DND-41 (cell line): ENCODE measurements at regions not wholly inside any gene's neighbourhood (a gene's known extent, or its start where the extent isn't known, plus 50 kb on each side); places are given as distances from the start of the nearest gene placed in this dataset.

Experiments
- ATAC-seq: fragments of 200-7000 bp; cut with Tn5 transposase; 3 replicates; pipeline ENCODE4 v1.9.1; 2021; ENCODE audit warnings: low read depth; ENCODE audit not compliant: insufficient read depth
- DNase-seq: peaks from one replicate; pipeline ENCODE4 v3.0.0-alpha.2; 2020
- H2AFZ ChIP-seq: 2 replicates; pipeline ENCODE4 v1.6.0; 2012; ENCODE audit warnings: low read depth, low read length
- H3K27ac ChIP-seq: 2 replicates; pipeline ENCODE4 v1.5.1; 2012; ENCODE audit warnings: low read length, inconsistent platforms
- H3K27me3 ChIP-seq: fragments of 200-600 bp; sonication (generic); 2 replicates; pipeline ENCODE4 v1.6.0; 2012; ENCODE audit warnings: low read length, mild to moderate bottlenecking, inconsistent platforms; ENCODE audit not compliant: insufficient read depth, poor library complexity
- H3K36me3 ChIP-seq: 2 replicates; pipeline ENCODE4 v1.5.1; 2012; ENCODE audit warnings: low read length, inconsistent platforms; ENCODE audit not compliant: insufficient read depth
- H3K4me1 ChIP-seq: 2 replicates; pipeline ENCODE4 v1.5.1; 2012; ENCODE audit warnings: mild to moderate bottlenecking, low read length; ENCODE audit not compliant: insufficient read depth
- H3K4me2 ChIP-seq: 2 replicates; pipeline ENCODE4 v1.6.0; 2012; ENCODE audit warnings: mild to moderate bottlenecking, moderate library complexity, low read length, inconsistent platforms; ENCODE audit not compliant: insufficient read depth
- H3K4me3 ChIP-seq, 2 experiments: fragments of 200-600 bp in 1 of 2; shearing (Covaris generic) in 1 of 2; 2 replicates each; pipeline ENCODE4 v1.5.1; 2012 to 2016; ENCODE audit warnings: inconsistent platforms in 2 of 2, low read length in 2 of 2, mild to moderate bottlenecking in 2 of 2, low read depth in 1 of 2, moderate library complexity in 1 of 2
- H3K79me2 ChIP-seq: 2 replicates; pipeline ENCODE4 v1.6.0; 2012; ENCODE audit warnings: low read length, inconsistent platforms; ENCODE audit not compliant: insufficient read depth
- H3K9ac ChIP-seq: 2 replicates; pipeline ENCODE4 v1.6.0; 2012; ENCODE audit warnings: low read depth, mild to moderate bottlenecking, inconsistent platforms, low read length, moderate library complexity
- H3K9me3 ChIP-seq: 2 replicates; pipeline ENCODE4 v1.5.1; 2012; ENCODE audit warnings: low read length, moderate library complexity, mild to moderate bottlenecking, inconsistent platforms; ENCODE audit not compliant: insufficient read depth, severe bottlenecking
- H4K20me1 ChIP-seq: 2 replicates; pipeline ENCODE4 v1.6.0; 2012; ENCODE audit warnings: low read length; ENCODE audit not compliant: insufficient read depth
- CTCF ChIP-seq: IDR thresholded peaks from 2 replicates; pipeline ENCODE4 v1.5.1; 2012; ENCODE audit warnings: borderline replicate concordance, low read length, moderate library complexity, mild to moderate bottlenecking; ENCODE audit not compliant: poor library complexity, severe bottlenecking; ENCODE audit errors: extremely low read depth
- EZH2 ChIP-seq: IDR thresholded peaks from 3 replicates; pipeline ENCODE4 v1.6.1; 2012; ENCODE audit warnings: borderline replicate concordance, low read depth, mild to moderate bottlenecking, moderate library complexity, low read length, inconsistent platforms; ENCODE audit not compliant: severe bottlenecking

GRCh38 chr17:71486261-71486660 lies 634.6 kb upstream of the SOX9 start:
- no peaks in the 10 kb centered on the region for H3K9me3 ChIP-seq

GRCh38 chr17:71488851-71489250 lies 632.0 kb upstream of the SOX9 start:
- no peak for DNase-seq

More at GRCh38 chr17:71486261-71486660, 634.6 kb upstream of the SOX9 start:
- no peak overlapping the region for H3K27ac ChIP-seq
- no peak for TF ChIP-seq EZH2
- TF ChIP-seq CTCF: no peak
- DNase-seq (no peak), ATAC-seq (no peak)
- no peak overlapping the region for H2AFZ ChIP-seq
- H3K4me1 ChIP-seq: no peaks in the 10 kb centered on the region
- H3K36me3 ChIP-seq: no peaks in the 10 kb centered on the region
- H3K27me3 ChIP-seq: no peaks in the 10 kb centered on the region
- no peak overlapping the region for H3K4me3 ChIP-seq
- no peak overlapping the region for H3K4me2 ChIP-seq
- no peak overlapping the region for H3K9ac ChIP-seq
- no peaks in the 10 kb centered on the region for H3K79me2 ChIP-seq
- no peaks in the 10 kb centered on the region for H4K20me1 ChIP-seq

GRCh38 chr17:71494062-71494855 lies 626.6 kb upstream of the SOX9 start:
- H4K20me1 ChIP-seq: no peaks in the 10 kb centered on the region
- H3K9ac ChIP-seq: no peak overlapping the region
- H2AFZ ChIP-seq: no peak overlapping the region
- H3K36me3 ChIP-seq: no peaks in the 10 kb centered on the region
- no peaks in the 10 kb centered on the region for H3K27me3 ChIP-seq
- no peaks in the 10 kb centered on the region for H3K4me1 ChIP-seq
- no peak overlapping the region for H3K4me2 ChIP-seq
- ATAC-seq (no peak), DNase-seq (no peak)
- H3K27ac ChIP-seq: no peak overlapping the region
- H3K4me3 ChIP-seq: no peak overlapping the region
- H3K79me2 ChIP-seq: no peaks in the 10 kb centered on the region
- TF ChIP-seq EZH2: no peak
- TF ChIP-seq CTCF: no peak
- H3K9me3 ChIP-seq: no peaks in the 10 kb centered on the region

More at GRCh38 chr17:71488851-71489250, 632.0 kb upstream of the SOX9 start:
- Histone ChIP-seq H3K27me3 (no peaks in the 10 kb centered on the region), H3K36me3 (no peaks in the 10 kb centered on the region), H3K4me1 (no peaks in the 10 kb centered on the region), H3K4me3 (no peak overlapping the region), H2AFZ (no peak overlapping the region), H3K27ac (no peak overlapping the region), H3K79me2 (no peaks in the 10 kb centered on the region), H3K9me3 (no peaks in the 10 kb centered on the region), H4K20me1 (no peaks in the 10 kb centered on the region), H3K9ac (no peak overlapping the region), H3K4me2 (no peak overlapping the region)
- TF ChIP-seq CTCF: no peak
- no peak for TF ChIP-seq EZH2
- no peak for ATAC-seq
